Neural crest cell (in vitro differentiated cells): ENCODE measurements at regions not wholly inside any gene's neighbourhood (a gene's known extent, or its start where the extent isn't known, plus 50 kb on each side); places are given as distances from the start of the nearest gene placed in this dataset.
"Not testable (repeated sequence)": the region's sequence is repeated elsewhere in the genome, so short reads cannot be mapped to it uniquely, and the experiment has no call there.

Source experiments
- DNase-seq: peaks from one replicate; pipeline ENCODE4 v3.0.0; 2021; ENCODE audit warnings: low read depth, mixed read lengths, low spot score
- H3K27ac Mint-ChIP-seq: one replicate; pipeline ENCODE4 v1.8.0; 2021; ENCODE audit warnings: mild to moderate bottlenecking, mixed read lengths; ENCODE audit not compliant: unreplicated experiment
- H3K27me3 Mint-ChIP-seq: 2 replicates; pipeline ENCODE4 v1.8.0; 2021; ENCODE audit warnings: low read depth, mild to moderate bottlenecking, mixed read lengths
- H3K36me3 Mint-ChIP-seq: 2 replicates; pipeline ENCODE4 v1.8.0; 2021; ENCODE audit warnings: low read depth, mild to moderate bottlenecking, mixed read lengths
- H3K4me1 Mint-ChIP-seq: 2 replicates; pipeline ENCODE4 v1.8.0; 2021; ENCODE audit warnings: mixed read lengths
- H3K4me3 Mint-ChIP-seq: one replicate; pipeline ENCODE4 v1.8.0; 2021; ENCODE audit warnings: mild to moderate bottlenecking, mixed read lengths
- H3K9me3 Mint-ChIP-seq: 2 replicates; pipeline ENCODE4 v1.8.0; 2021; ENCODE audit warnings: mixed read lengths
- CTCF ChIP-seq: fragments of 200-600 bp; sonication (generic); conservative IDR thresholded peaks from 2 replicates; pipeline ENCODE4 v1.5.0; 2021; ENCODE audit warnings: antibody characterized with exemption, mild to moderate bottlenecking

- DNase-seq, H3K27ac Mint-ChIP-seq, H3K4me1 Mint-ChIP-seq, H3K27me3 Mint-ChIP-seq, H3K4me3 Mint-ChIP-seq: not testable (repeated sequence)
- Mint-ChIP-seq H3K36me3 (peaks cover 23% of the 10 kb centered on the region), H3K9me3 (peaks cover 24% of the 10 kb centered on the region)
Observed at GRCh38 chr20:29871816-29872215, 1385.6 kb upstream of the DEFB115 start.

- Mint-ChIP-seq H3K9me3 (peaks cover 27% of the 10 kb centered on the region), H3K36me3 (peaks cover 28% of the 10 kb centered on the region), H3K27me3 (peaks cover 2% of the 10 kb centered on the region), H3K4me1 (no peaks in the 10 kb centered on the region), H3K27ac (no peak overlapping the region), H3K4me3 (no peak overlapping the region)
- TF ChIP-seq CTCF = no peak
- DNase-seq = peak; percentile 21
Observed at GRCh38 chr20:29873946-29874345, 1383.5 kb upstream of the DEFB115 start.

GRCh38 chr20:29874476-29875202 is 1382.8 kb upstream of the DEFB115 start:
- H3K9me3 Mint-ChIP-seq = peaks cover 21% of the 10 kb centered on the region
- H3K27me3 Mint-ChIP-seq = peaks cover 2% of the 10 kb centered on the region
- no peak overlapping the region for H3K4me3 Mint-ChIP-seq
- no peak for DNase-seq
- no peaks in the 10 kb centered on the region for H3K4me1 Mint-ChIP-seq
- H3K36me3 Mint-ChIP-seq = peaks cover 28% of the 10 kb centered on the region
- no peak overlapping the region for H3K27ac Mint-ChIP-seq
- TF ChIP-seq CTCF = no peak

- DNase-seq, H3K27me3 Mint-ChIP-seq, H3K4me3 Mint-ChIP-seq, H3K4me1 Mint-ChIP-seq, H3K27ac Mint-ChIP-seq: not testable (repeated sequence)
- peaks cover 22% of the 10 kb centered on the region for H3K9me3 Mint-ChIP-seq
- H3K36me3 Mint-ChIP-seq = peaks cover 31% of the 10 kb centered on the region
Observed at GRCh38 chr20:29875321-29876083, 1382.0 kb upstream of the DEFB115 start.

- H3K4me1 Mint-ChIP-seq, H3K27ac Mint-ChIP-seq, H3K27me3 Mint-ChIP-seq, DNase-seq, H3K4me3 Mint-ChIP-seq: not testable (repeated sequence)
- Mint-ChIP-seq H3K9me3 (peaks cover 24% of the 10 kb centered on the region), H3K36me3 (peaks cover 32% of the 10 kb centered on the region)
Observed at GRCh38 chr20:29876084-29876910, 1381.2 kb upstream of the DEFB115 start.

GRCh38 chr20:29876911-29877285 is 1380.6 kb upstream of the DEFB115 start:
- Mint-ChIP-seq H3K9me3 (peaks cover 22% of the 10 kb centered on the region), H3K36me3 (peaks cover 30% of the 10 kb centered on the region), H3K4me3 (no peak overlapping the region), H3K27me3 (peaks cover 2% of the 10 kb centered on the region), H3K27ac (no peak overlapping the region), H3K4me1 (no peaks in the 10 kb centered on the region)
- DNase-seq = no peak
- TF ChIP-seq CTCF = no peak

- not testable (repeated sequence) for DNase-seq, H3K27ac Mint-ChIP-seq
- H3K36me3 Mint-ChIP-seq = peaks cover 34% of the 10 kb centered on the region
Observed at GRCh38 chr20:29877411-29878280, 1379.8 kb upstream of the DEFB115 start.

More at GRCh38 chr20:29877411-29878280, 1379.8 kb upstream of the DEFB115 start:
- H3K4me3 Mint-ChIP-seq, H3K4me1 Mint-ChIP-seq, H3K27me3 Mint-ChIP-seq: not testable (repeated sequence)
- H3K9me3 Mint-ChIP-seq = peaks cover 25% of the 10 kb centered on the region
